Caco-2 (cell line): ENCODE measurements at regions not wholly inside any gene's neighbourhood (a gene's known extent, or its start where the extent isn't known, plus 50 kb on each side); places are given as distances from the start of the nearest gene placed in this dataset.
A peak's percentile ranks its signal among the peaks of the same experiment; 100 is the strongest.

ENCODE experiments used
- BruUV-seq: library from RNA; stranded (reverse); fragments of 400-500 nt; replicated peaks from 2 replicates; lab custom pipeline; 2021; lab: Mats Ljungman, UMichigan
- CTCF ChIA-PET: fragments of 300-600 bp; sonication (Branson Sonifier 250); formaldehyde crosslinking; loops from one replicate; lab custom pipeline; 2022; ENCODE audit warnings: antibody characterized with exemption; lab: Charles Lee
- POLR2A ChIA-PET: fragments of 300-600 bp; sonication (Branson Sonifier 250); formaldehyde crosslinking; loops from one replicate; lab custom pipeline; 2022; ENCODE audit warnings: antibody characterized with exemption; lab: Charles Lee
- DNase-seq, 2 experiments: peaks; one replicate each; pipeline versions ENCODE4 v3.0.0 to v3.0.0-alpha.2; 2020 to 2022
- H3K27me3 ChIP-seq: replicated peaks from 2 replicates; pipeline ENCODE4 v1.6.0; 2011; ENCODE audit warnings: low read length; ENCODE audit not compliant: control insufficient read depth, insufficient read depth
- H3K36me3 ChIP-seq: 2 replicates; pipeline ENCODE4 v1.5.1; 2011; ENCODE audit warnings: low read length; ENCODE audit not compliant: control insufficient read depth, insufficient read depth
- H3K4me1 ChIP-seq: fragments of 250-450 bp; sonication (Bioruptor Pico); 2 replicates; pipeline ENCODE4 v1.5.1; 2020; ENCODE audit warnings: mild to moderate bottlenecking
- H3K4me3 ChIP-seq: 2 replicates; pipeline ENCODE4 v1.5.1; 2011; ENCODE audit warnings: low read depth, mild to moderate bottlenecking, control low read depth, low read length
- H3K9me3 ChIP-seq: fragments of 250-450 bp; sonication (Bioruptor Pico); 2 replicates; pipeline ENCODE4 v1.5.1; 2020; ENCODE audit warnings: mild to moderate bottlenecking, moderate library complexity
- H3K27ac Mint-ChIP-seq: one replicate; pipeline ENCODE4 v1.8.0; 2022; ENCODE audit warnings: mixed read lengths; ENCODE audit not compliant: unreplicated experiment
- H3K27me3 Mint-ChIP-seq: one replicate; pipeline ENCODE4 v1.8.0; 2022; ENCODE audit warnings: mixed read lengths; ENCODE audit not compliant: insufficient read depth, unreplicated experiment
- H3K36me3 Mint-ChIP-seq: one replicate; pipeline ENCODE4 v1.8.0; 2022; ENCODE audit warnings: mild to moderate bottlenecking, mixed read lengths; ENCODE audit not compliant: insufficient read depth, unreplicated experiment
- H3K4me1 Mint-ChIP-seq: one replicate; pipeline ENCODE4 v1.8.0; 2022; ENCODE audit warnings: low read depth, mixed read lengths; ENCODE audit not compliant: unreplicated experiment
- H3K4me3 Mint-ChIP-seq: one replicate; pipeline ENCODE4 v1.8.0; 2022; ENCODE audit warnings: mild to moderate bottlenecking, moderate library complexity, mixed read lengths; ENCODE audit not compliant: unreplicated experiment
- H3K9me3 Mint-ChIP-seq: one replicate; pipeline ENCODE4 v1.8.0; 2022; ENCODE audit warnings: mixed read lengths; ENCODE audit not compliant: unreplicated experiment
- CTCF ChIP-seq, 2 experiments: fragments of 200-600 bp in 1 of 2; IDR thresholded peaks; 1 replicate in 1 of 2; 2 replicates in 1 of 2; pipeline versions ENCODE4 v1.5.1 to v1.8.0; 2011 to 2022; ENCODE audit warnings: antibody characterized with exemption in 1 of 2, control low read depth in 1 of 2, inconsistent platforms in 1 of 2, low read depth in 1 of 2, low read length in 1 of 2, mild to moderate bottlenecking in 1 of 2, moderate library complexity in 1 of 2; ENCODE audit not compliant: insufficient read depth in 1 of 2, severe bottlenecking in 1 of 2, unreplicated experiment in 1 of 2
- intact Hi-C: fragments of 100-400 bp; cut with micrococcal nuclease; formaldehyde crosslinking; loops from one replicate; pipeline ENCODE4 v1.10.0; 2022; ENCODE audit not compliant: unreplicated experiment

GRCh38 chr4:132709056-132709455 is 440.0 kb upstream of the PCDH10 start:
- H3K27me3 Mint-ChIP-seq = no peaks in the 10 kb centered on the region
- intact Hi-C loops = no loop called here
- TF ChIP-seq CTCF (IDR thresholded peaks at IDR 0.05; ENCODE audit: insufficient read depth in 1 of 2, low read depth in 1 of 2, low read length in 1 of 2, severe bottlenecking in 1 of 2, unreplicated experiment in 1 of 2) = no peak
- no peaks in the 10 kb centered on the region for H3K36me3 Mint-ChIP-seq
- no peaks in the 10 kb centered on the region for H3K9me3 Mint-ChIP-seq
- BruUV-seq = no TSS peak
- no peaks in the 10 kb centered on the region for H3K36me3 ChIP-seq
- ChIA-PET CTCF (no interaction called here), POLR2A (no interaction called here)
- H3K9me3 ChIP-seq = no peaks in the 10 kb centered on the region
- no peak overlapping the region for H3K27ac Mint-ChIP-seq
- no peaks in the 10 kb centered on the region for H3K4me1 Mint-ChIP-seq
- H3K4me3 Mint-ChIP-seq = no peak overlapping the region
- no peak overlapping the region for H3K4me3 ChIP-seq
- no peak for DNase-seq
- H3K4me1 ChIP-seq = no peaks in the 10 kb centered on the region
- no peaks in the 10 kb centered on the region for H3K27me3 ChIP-seq

- Mint-ChIP-seq H3K4me1 (no peaks in the 10 kb centered on the region), H3K27ac (no peak overlapping the region), H3K4me3 (no peak overlapping the region), H3K9me3 (no peaks in the 10 kb centered on the region), H3K36me3 (no peaks in the 10 kb centered on the region), H3K27me3 (no peaks in the 10 kb centered on the region)
- H3K27me3 ChIP-seq = no peaks in the 10 kb centered on the region
- DNase-seq = no peak
- no peaks in the 10 kb centered on the region for H3K4me1 ChIP-seq
- no peak overlapping the region for H3K4me3 ChIP-seq
- no peaks in the 10 kb centered on the region for H3K36me3 ChIP-seq
- TF ChIP-seq CTCF (IDR thresholded peaks at IDR 0.05; ENCODE audit: insufficient read depth in 1 of 2, low read depth in 1 of 2, low read length in 1 of 2, severe bottlenecking in 1 of 2, unreplicated experiment in 1 of 2) = no peak
- ChIA-PET POLR2A (no interaction called here), CTCF (no interaction called here)
- H3K9me3 ChIP-seq = no peaks in the 10 kb centered on the region
- intact Hi-C loops = no loop called here
- BruUV-seq = no TSS peak
These were observed 438.1 kb upstream of the PCDH10 start for GRCh38 chr4:132710971-132711370.

GRCh38 chr4:132737344-132737743 is 411.8 kb upstream of the PCDH10 start:
- ChIA-PET POLR2A (no interaction called here), CTCF (interaction anchor here (0.7 kb wide), 1 partner anchor 31 kb away, joined by 3 read pairs; no protein-coding TSS in a partner anchor)
- H3K4me1 ChIP-seq = no peaks in the 10 kb centered on the region
- intact Hi-C loops = no loop called here
- H3K4me3 Mint-ChIP-seq = no peak overlapping the region
- H3K36me3 Mint-ChIP-seq = no peaks in the 10 kb centered on the region
- no peaks in the 10 kb centered on the region for H3K27me3 ChIP-seq
- no peaks in the 10 kb centered on the region for H3K9me3 ChIP-seq
- H3K27me3 Mint-ChIP-seq = no peaks in the 10 kb centered on the region
- H3K9me3 Mint-ChIP-seq = no peaks in the 10 kb centered on the region
- H3K4me3 ChIP-seq = no peak overlapping the region
- no peak for TF ChIP-seq CTCF (IDR thresholded peaks at IDR 0.05; ENCODE audit: insufficient read depth in 1 of 2, low read depth in 1 of 2, low read length in 1 of 2, severe bottlenecking in 1 of 2, unreplicated experiment in 1 of 2)
- peak; percentile 12 to 33 for DNase-seq
- H3K4me1 Mint-ChIP-seq = no peaks in the 10 kb centered on the region
- no TSS peak for BruUV-seq
- H3K27ac Mint-ChIP-seq = no peak overlapping the region
- H3K36me3 ChIP-seq = no peaks in the 10 kb centered on the region
